ENCODE measurements at regions not wholly inside any gene's neighbourhood (a gene's known extent, or its start where the extent isn't known, plus 50 kb on each side); places are given as distances from the start of the nearest gene placed in this dataset.

GRCh38 chr22:49702068-49702397 lies 125.6 kb downstream of the BRD1 start:
- peaks cover 15% of the 10 kb centered on the region for H3K27me3 ChIP-seq (ENCODE audit: control insufficient read depth, insufficient read depth, low read length)
- no peak overlapping the region for H3K14ac ChIP-seq (replicated peaks; ENCODE audit: low read depth, low read length)
- dilution Hi-C loops (cut with HindIII; ENCODE audit: low sequenced_read_pairs, unreplicated experiment), result no loop called here

More at GRCh38 chr22:49702068-49702397, 125.6 kb downstream of the BRD1 start:
- Histone ChIP-seq H3K9me1 (ENCODE audit: insufficient read depth, low read length) (no peaks in the 10 kb centered on the region), H2AFZ (replicated peaks; ENCODE audit: low read length, poor library complexity) (no peak overlapping the region), H2BK20ac (ENCODE audit: low read depth, low read length) (no peak overlapping the region), H3K56ac (ENCODE audit: extremely low read depth, insufficient read depth, low read length) (no peak overlapping the region), H3K4me3 (ENCODE audit: insufficient read depth, low read depth, low read length) (no peak overlapping the region), H3K9ac (ENCODE audit: low read depth, low read length) (no peak overlapping the region), H3K23ac (ENCODE audit: low read depth, low read length) (no peak overlapping the region), H3K36me3 (ENCODE audit: control insufficient read depth, insufficient read depth, low read length) (no peaks in the 10 kb centered on the region), H3K18ac (ENCODE audit: low read depth, low read length) (no peak overlapping the region), H2BK120ac (ENCODE audit: low read depth, low read length) (no peak overlapping the region), H3K9me3 (ENCODE audit: control insufficient read depth, insufficient read depth, low read length) (no peaks in the 10 kb centered on the region), H3K4ac (ENCODE audit: low read depth, low read length) (no peak overlapping the region), H3K4me2 (ENCODE audit: low read depth, low read length) (no peak overlapping the region), H2AK5ac (ENCODE audit: low read depth, low read length) (no peak overlapping the region), H2BK5ac (ENCODE audit: low read depth, low read length, poor library complexity, severe bottlenecking) (no peak overlapping the region), H3K79me1 (ENCODE audit: low read depth in 1 of 2, low read length in 2 of 2) (no peaks in the 10 kb centered on the region), H4K91ac (ENCODE audit: insufficient read depth, low read depth, low read length) (no peak overlapping the region), H4K5ac (ENCODE audit: low read depth, low read length) (no peak overlapping the region), H3K27ac (ENCODE audit: insufficient read depth, low read length) (no peak overlapping the region), H2AK9ac (replicated peaks; ENCODE audit: low read depth, low read length, poor library complexity) (no peak overlapping the region), H3K4me1 (ENCODE audit: control insufficient read depth, insufficient read depth, low read length) (no peaks in the 10 kb centered on the region), H4K20me1 (ENCODE audit: insufficient read depth, low read length) (no peaks in the 10 kb centered on the region), H2BK15ac (ENCODE audit: low read depth, low read length) (no peak overlapping the region), H4K8ac (ENCODE audit: low read depth in 2 of 2, low read length in 2 of 2) (no peak overlapping the region)
- intact Hi-C loops (cut with micrococcal nuclease) (no loop called here), in situ Hi-C loops (cut with MboI; ENCODE audit: low sequenced_read_pairs) (no loop called here)
- ChIA-PET POLR2A (ENCODE audit: unreplicated experiment) (no interaction called here), CTCF (no interaction called here)
- DNase-seq (no peak), ATAC-seq (ENCODE audit: low read depth) (no peak)
- BruUV-seq (replicated peaks), result no TSS peak
- no peak for TF ChIP-seq POLR2A (IDR thresholded peaks at IDR 0.05; ENCODE audit: low read depth, low read length)
- TF ChIP-seq SMC3 (IDR thresholded peaks at IDR 0.05; ENCODE audit: low read depth, low read length), result no peak
- TF ChIP-seq MXI1 (IDR thresholded peaks at IDR 0.05; ENCODE audit: borderline replicate concordance, low read depth, low read length), result no peak
- no peak for TF ChIP-seq MAFK (IDR thresholded peaks at IDR 0.05; ENCODE audit: low read depth, low read length)
- no peak for TF ChIP-seq CEBPB (IDR thresholded peaks at IDR 0.05; ENCODE audit: low read depth, low read length)
- TF ChIP-seq RFX5 (IDR thresholded peaks at IDR 0.05; ENCODE audit: low read depth, low read length), result no peak
- no peak for TF ChIP-seq CHD1 (IDR thresholded peaks at IDR 0.05; ENCODE audit: low read depth, low read length)
- no peak for TF ChIP-seq USF2 (IDR thresholded peaks at IDR 0.05; ENCODE audit: low read depth, low read length)
- no peak for TF ChIP-seq NFE2L2 (IDR thresholded peaks at IDR 0.05; ENCODE audit: low read depth, low read length)
- no peak for TF ChIP-seq MAZ (IDR thresholded peaks at IDR 0.05; ENCODE audit: borderline replicate concordance, low read depth, low read length)
- no peak for TF ChIP-seq RAD21 (IDR thresholded peaks at IDR 0.05; ENCODE audit: low read length)
- TF ChIP-seq ELK1 (IDR thresholded peaks at IDR 0.05; ENCODE audit: borderline replicate concordance, low read depth, low read length), result no peak
- no peak for TF ChIP-seq FOS (IDR thresholded peaks at IDR 0.05; ENCODE audit: low read depth, low read length)
- TF ChIP-seq CTCF (conservative IDR thresholded peaks at IDR 0.05; ENCODE audit: low read depth, low read length), result no peak
- no peak for TF ChIP-seq BHLHE40 (IDR thresholded peaks at IDR 0.05; ENCODE audit: low read depth, low read length)
- no peak for TF ChIP-seq RCOR1 (IDR thresholded peaks at IDR 0.05; ENCODE audit: insufficient replicate concordance, low read length)
- WGBS, 2 experiments (ENCODE audit: extremely low coverage in 2 of 2, insufficient read length in 1 of 2), result 80% methylated on average over 2 of the region's 2 CpGs; no CpG with 5 or more reads in 1 of the 2 experiments

All from IMR-90 (cell line).